GM18907 (cell line): ENCODE measurements at regions not wholly inside any gene's neighbourhood (a gene's known extent, or its start where the extent isn't known, plus 50 kb on each side); places are given as distances from the start of the nearest gene placed in this dataset.

Source experiments
- ATAC-seq: cut with Tn5 transposase; IDR thresholded peaks from one replicate; pipeline ENCODE4 v1.9.1; 2021; ENCODE audit warnings: mild to moderate bottlenecking, moderate library complexity; ENCODE audit not compliant: unreplicated experiment

- no peak for ATAC-seq
Measured at GRCh38 chr9:126123927-126124326, 202.7 kb upstream of the MVB12B start.

- ATAC-seq = no peak
Measured at GRCh38 chr9:126125177-126125576, 201.5 kb upstream of the MVB12B start.

- no peak for ATAC-seq
Measured at GRCh38 chr9:126125577-126125976, 201.1 kb upstream of the MVB12B start.

GRCh38 chr9:126125992-126126409 lies 200.6 kb upstream of the MVB12B start:
- ATAC-seq = no peak

- ATAC-seq = no peak
Measured at GRCh38 chr9:126126807-126127206, 199.8 kb upstream of the MVB12B start.

GRCh38 chr9:126127591-126127990 lies 199.0 kb upstream of the MVB12B start:
- no peak for ATAC-seq

- no peak for ATAC-seq
Measured at GRCh38 chr9:126128494-126129142, 198.0 kb upstream of the MVB12B start.

- no peak for ATAC-seq
Measured at GRCh38 chr9:126131066-126132010, 195.3 kb upstream of the MVB12B start.

GRCh38 chr9:126132746-126133145 lies 193.9 kb upstream of the MVB12B start:
- ATAC-seq = no peak

- no peak for ATAC-seq
Measured at GRCh38 chr9:126144196-126144595, 182.4 kb upstream of the MVB12B start.

- no peak for ATAC-seq
Measured at GRCh38 chr9:126144603-126145456, 181.8 kb upstream of the MVB12B start.

GRCh38 chr9:126145887-126146253 lies 180.8 kb upstream of the MVB12B start:
- no peak for ATAC-seq

- no peak for ATAC-seq
Measured at GRCh38 chr9:126146254-126147145, 180.1 kb upstream of the MVB12B start.

GRCh38 chr9:126147186-126147935 lies 179.3 kb upstream of the MVB12B start:
- ATAC-seq = no peak

GRCh38 chr9:126147936-126148870 lies 178.4 kb upstream of the MVB12B start:
- ATAC-seq = no peak

GRCh38 chr9:126148994-126149393 lies 177.6 kb upstream of the MVB12B start:
- ATAC-seq = no peak

- ATAC-seq = no peak
Measured at GRCh38 chr9:126149661-126150060, 177.0 kb upstream of the MVB12B start.

GRCh38 chr9:126150411-126151030 lies 176.1 kb upstream of the MVB12B start:
- ATAC-seq = no peak
